ENCODE measurements at regions not wholly inside any gene's neighbourhood (a gene's known extent, or its start where the extent isn't known, plus 50 kb on each side); places are given as distances from the start of the nearest gene placed in this dataset.

DNA sequence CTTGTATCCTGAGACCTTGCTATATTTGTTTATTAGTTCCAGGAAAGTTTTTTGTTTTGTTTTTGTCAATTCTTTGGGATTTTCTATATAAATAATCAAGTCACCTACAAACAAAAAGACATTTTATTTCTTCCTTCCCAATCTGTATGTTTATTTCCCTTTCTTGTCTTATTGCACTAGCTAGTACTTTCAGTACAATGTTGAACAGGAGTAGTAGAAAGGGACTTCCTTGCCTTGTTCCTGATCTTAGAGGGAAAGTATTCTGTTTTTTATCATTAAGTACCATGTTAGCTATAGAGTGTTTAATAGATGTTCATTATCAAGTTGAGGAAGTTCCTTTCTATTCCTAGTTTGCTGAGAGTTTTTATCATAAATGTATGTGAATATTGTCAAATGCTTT lies 119.5 kb upstream of the TLE4 start:
- Histone ChIP-seq H4K20me1 (replicated peaks in 1 of 2; ENCODE audit: control insufficient read depth in 1 of 2, insufficient read depth in 2 of 2, low read length in 2 of 2) (no peaks in the 10 kb centered on the region), H3K27ac (ENCODE audit: low read depth, low read length) (no peak overlapping the region), H3K9me3 (ENCODE audit: insufficient read depth in 2 of 2, low read depth in 1 of 2, low read length in 1 of 2) (no peaks in the 10 kb centered on the region; a peak in 1 of 4 replicates), H4K91ac (replicated peaks; ENCODE audit: insufficient read length, low read length) (no peak overlapping the region), H2BK5ac (ENCODE audit: low read depth, low read length) (no peak overlapping the region), H2BK15ac (ENCODE audit: low read length) (no peak overlapping the region), H3K4me2 (ENCODE audit: insufficient read depth in 1 of 2, low read depth in 2 of 2, low read length in 2 of 2) (no peak overlapping the region), H3K9ac (replicated peaks in 1 of 4; ENCODE audit: extremely low read depth in 1 of 4, low read depth in 3 of 4, low read length in 3 of 4) (no peak overlapping the region), H3K23ac (ENCODE audit: insufficient read length) (no peak overlapping the region), H2BK20ac (ENCODE audit: low read length) (no peak overlapping the region), H2BK120ac (replicated peaks; ENCODE audit: low read depth, low read length) (no peak overlapping the region), H3K14ac (ENCODE audit: insufficient read length) (no peak overlapping the region), H3K79me2 (ENCODE audit: control insufficient read depth in 1 of 2, insufficient read depth in 2 of 2, low read length in 2 of 2) (no peaks in the 10 kb centered on the region), H3K79me1 (ENCODE audit: low read depth, low read length) (no peaks in the 10 kb centered on the region), H3K56ac (replicated peaks; ENCODE audit: insufficient read length, low read depth, low read length) (no peak overlapping the region), H2BK12ac (ENCODE audit: low read depth, low read length) (no peak overlapping the region), H3K4me1 (replicated peaks in 1 of 4; ENCODE audit: control insufficient read depth in 3 of 4, insufficient read depth in 4 of 4, low read length in 3 of 4) (no peaks in the 10 kb centered on the region), H3K4ac (replicated peaks; ENCODE audit: insufficient read length, low read depth, low read length) (no peak overlapping the region), H3K18ac (ENCODE audit: extremely low read depth, low read length) (no peak overlapping the region), H3K23me2 (ENCODE audit: low read depth, low read length) (no peaks in the 10 kb centered on the region), H3K27me3 (replicated peaks in 1 of 4; ENCODE audit: control insufficient read depth in 3 of 4, extremely low read depth in 1 of 4, insufficient read depth in 3 of 4, low read length in 3 of 4) (no peaks in the 10 kb centered on the region), H4K8ac (ENCODE audit: extremely low read depth, insufficient read depth, low read length) (no peak overlapping the region), H3K4me3 (ENCODE audit: extremely low read depth in 1 of 4, insufficient read depth in 2 of 4, low read depth in 3 of 4, low read length in 4 of 4) (no peak overlapping the region), H3K36me3 (ENCODE audit: control insufficient read depth in 2 of 4, insufficient read depth in 4 of 4, low read length in 3 of 4) (no peaks in the 10 kb centered on the region), H4K5ac (ENCODE audit: insufficient read length, low read depth, low read length) (no peak overlapping the region), H2AFZ (ENCODE audit: low read length) (no peak overlapping the region), H2AK5ac (ENCODE audit: low read depth, low read length) (no peak overlapping the region)
- ChIA-PET POLR2A (ENCODE audit: partially characterized antibody) (no interaction called here), CTCF (ENCODE audit: partially characterized antibody) (no interaction called here)
- no peak for DNase-seq (ENCODE audit: low read depth in 1 of 2, low spot score in 2 of 2)
- no peak for FAIRE-seq
- TF ChIP-seq EP300 (IDR thresholded peaks at IDR 0.05; ENCODE audit: borderline replicate concordance in 1 of 2, low read depth in 2 of 2, low read length in 2 of 2) (no peak), NRF1 (IDR thresholded peaks at IDR 0.05; ENCODE audit: low read depth, low read length) (no peak), ASH2L (IDR thresholded peaks at IDR 0.05; ENCODE audit: low read length) (no peak), BRCA1 (IDR thresholded peaks at IDR 0.05; ENCODE audit: low read depth, low read length) (no peak), RAD21 (IDR thresholded peaks at IDR 0.05 in 1 of 2, conservative IDR thresholded peaks at IDR 0.05 in 1 of 2; ENCODE audit: low read depth in 2 of 2, low read length in 2 of 2) (no peak), EGR1 (IDR thresholded peaks at IDR 0.05; ENCODE audit: borderline replicate concordance, low read depth, low read length) (no peak), EZH2 (IDR thresholded peaks at IDR 0.05; ENCODE audit: low read depth, low read length, severe bottlenecking) (no peak), TBP (IDR thresholded peaks at IDR 0.05; ENCODE audit: low read depth, low read length) (no peak), SAP30 (IDR thresholded peaks at IDR 0.05; ENCODE audit: insufficient read depth, insufficient replicate concordance, low read length) (no peak), CHD1 (IDR thresholded peaks at IDR 0.05; ENCODE audit: low read depth, low read length) (no peak), CREB1 (IDR thresholded peaks at IDR 0.05) (no peak), RBBP5 (IDR thresholded peaks at IDR 0.05; ENCODE audit: borderline replicate concordance, low read depth, low read length) (no peak)
- TF ChIP-seq, protein P1, sequence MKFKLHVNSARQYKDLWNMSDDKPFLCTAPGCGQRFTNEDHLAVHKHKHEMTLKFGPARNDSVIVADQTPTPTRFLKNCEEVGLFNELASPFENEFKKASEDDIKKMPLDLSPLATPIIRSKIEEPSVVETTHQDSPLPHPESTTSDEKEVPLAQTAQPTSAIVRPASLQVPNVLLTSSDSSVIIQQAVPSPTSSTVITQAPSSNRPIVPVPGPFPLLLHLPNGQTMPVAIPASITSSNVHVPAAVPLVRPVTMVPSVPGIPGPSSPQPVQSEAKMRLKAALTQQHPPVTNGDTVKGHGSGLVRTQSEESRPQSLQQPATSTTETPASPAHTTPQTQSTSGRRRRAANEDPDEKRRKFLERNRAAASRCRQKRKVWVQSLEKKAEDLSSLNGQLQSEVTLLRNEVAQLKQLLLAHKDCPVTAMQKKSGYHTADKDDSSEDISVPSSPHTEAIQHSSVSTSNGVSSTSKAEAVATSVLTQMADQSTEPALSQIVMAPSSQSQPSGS (IDR thresholded peaks at IDR 0.05; ENCODE audit: low read length) = no peak
- TF ChIP-seq, protein P2, sequence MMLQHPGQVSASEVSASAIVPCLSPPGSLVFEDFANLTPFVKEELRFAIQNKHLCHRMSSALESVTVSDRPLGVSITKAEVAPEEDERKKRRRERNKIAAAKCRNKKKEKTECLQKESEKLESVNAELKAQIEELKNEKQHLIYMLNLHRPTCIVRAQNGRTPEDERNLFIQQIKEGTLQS (IDR thresholded peaks at IDR 0.05; ENCODE audit: insufficient read depth, low read depth, low read length) = no peak
